ENCODE measurements at regions not wholly inside any gene's neighbourhood (a gene's known extent, or its start where the extent isn't known, plus 50 kb on each side); places are given as distances from the start of the nearest gene placed in this dataset.
A peak's percentile ranks its signal among the peaks of the same experiment; 100 is the strongest.

GRCh38 chr15:31866248-31866647 lies 164.1 kb upstream of the CHRNA7 start:
- H3K79me2 ChIP-seq (ENCODE audit: control insufficient read depth, insufficient read depth, low read length): no peaks in the 10 kb centered on the region
- no peak overlapping the region for H3K4me2 ChIP-seq (ENCODE audit: control insufficient read depth, insufficient read depth)
- H3K9me3 ChIP-seq (replicated peaks; ENCODE audit: control insufficient read depth, insufficient read depth, low read length): no peaks in the 10 kb centered on the region
- POLR2A ChIA-PET: no interaction called here
- DNase-seq (ENCODE audit: low read depth, low spot score) (no peak), FAIRE-seq (no peak), ATAC-seq (no peak)
- in situ Hi-C loops (cut with MboI): loop anchor here (5.0 kb wide), 1 partner anchor 209 kb away; no protein-coding TSS in a partner anchor
- peaks cover 0 to 6% of the 10 kb centered on the region in 2 experiments; a peak in 1 of 4 replicates for H3K27me3 ChIP-seq (replicated peaks in 1 of 2; ENCODE audit: control insufficient read depth in 2 of 2, insufficient read depth in 2 of 2, low read length in 1 of 2)
- no peaks in the 10 kb centered on the region for H4K20me1 ChIP-seq (ENCODE audit: control insufficient read depth, insufficient read depth)
- no peak overlapping the region for H3K9ac ChIP-seq (ENCODE audit: control insufficient read depth, insufficient read depth, low read length)
- H3K27ac ChIP-seq (ENCODE audit: control insufficient read depth, insufficient read depth): no peak overlapping the region
- intact Hi-C loops (cut with micrococcal nuclease; ENCODE audit: unreplicated experiment): loop anchor here (5.0 kb wide), 1 partner anchor 64 kb away; no protein-coding TSS in a partner anchor
- RAD21 ChIA-PET (ENCODE audit: unreplicated experiment): no interaction called here
- no peak overlapping the region for H3K4me3 ChIP-seq
- CTCF ChIA-PET: no interaction called here
- no peak for TF ChIP-seq LARP7 (IDR thresholded peaks at IDR 0.05)
- no peak for TF ChIP-seq MXI1 (IDR thresholded peaks at IDR 0.05; ENCODE audit: low read depth, low read length)
- TF ChIP-seq IRF5 (IDR thresholded peaks at IDR 0.05; ENCODE audit: borderline replicate concordance): no peak
- H3K36me3 ChIP-seq (ENCODE audit: control insufficient read depth in 2 of 2, insufficient read depth in 2 of 2, low read length in 1 of 2): no peaks in the 10 kb centered on the region
- BruUV-seq (replicated peaks): no TSS peak
- no peak overlapping the region for H2AFZ ChIP-seq (ENCODE audit: control insufficient read depth, low read depth, low read length)
- 2% methylated on average over 6 of the region's 6 CpGs for WGBS (ENCODE audit: insufficient coverage, insufficient replicate concordance, low lambda C conversion rate, missing lambda C conversion rate)
- SMC1A ChIA-PET (ENCODE audit: uncharacterized antibody, unreplicated experiment): no interaction called here
- H3K4me1 ChIP-seq (ENCODE audit: control insufficient read depth, insufficient read depth, low read length): no peaks in the 10 kb centered on the region

- RAD21 ChIA-PET (ENCODE audit: unreplicated experiment): interaction anchor here (0.7 to 1.0 kb wide), 2 partner anchors 10 to 377 kb away, joined by 4 read pairs; no protein-coding TSS in a partner anchor
- Histone ChIP-seq H3K27ac (ENCODE audit: control insufficient read depth, insufficient read depth) (no peak overlapping the region), H3K27me3 (replicated peaks in 1 of 2; ENCODE audit: control insufficient read depth in 2 of 2, insufficient read depth in 2 of 2, low read length in 1 of 2) (peaks cover 0 to 6% of the 10 kb centered on the region in 2 experiments; a peak in 2 of 4 replicates), H3K4me2 (ENCODE audit: control insufficient read depth, insufficient read depth) (no peak overlapping the region), H3K9me3 (replicated peaks; ENCODE audit: control insufficient read depth, insufficient read depth, low read length) (no peaks in the 10 kb centered on the region), H3K79me2 (ENCODE audit: control insufficient read depth, insufficient read depth, low read length) (no peaks in the 10 kb centered on the region), H3K4me1 (ENCODE audit: control insufficient read depth, insufficient read depth, low read length) (no peaks in the 10 kb centered on the region), H3K4me3 (no peak overlapping the region), H3K9ac (ENCODE audit: control insufficient read depth, insufficient read depth, low read length) (no peak overlapping the region), H2AFZ (ENCODE audit: control insufficient read depth, low read depth, low read length) (no peak overlapping the region), H4K20me1 (ENCODE audit: control insufficient read depth, insufficient read depth) (no peaks in the 10 kb centered on the region), H3K36me3 (ENCODE audit: control insufficient read depth in 2 of 2, insufficient read depth in 2 of 2, low read length in 1 of 2) (no peaks in the 10 kb centered on the region)
- WGBS (ENCODE audit: insufficient coverage, insufficient replicate concordance, low lambda C conversion rate, missing lambda C conversion rate): 22% methylated on average over 19 of the region's 24 CpGs
- in situ Hi-C loops (cut with MboI): loop anchor here (5.0 kb wide), 1 partner anchor 210 kb away; no protein-coding TSS in a partner anchor
- intact Hi-C loops (cut with micrococcal nuclease; ENCODE audit: unreplicated experiment): loop anchor here (2.0 to 5.0 kb wide), 2 partner anchors 65 to 219 kb away; no protein-coding TSS in a partner anchor
- CTCF ChIA-PET: interaction anchor here (0.9 to 1.5 kb wide), 4 partner anchors 10 to 215 kb away, joined by 3 to 7 read pairs (median 3); no protein-coding TSS in a partner anchor
- no TSS peak for BruUV-seq (replicated peaks)
- FAIRE-seq (no peak), ATAC-seq (peak; percentile 83), DNase-seq (ENCODE audit: low read depth, low spot score) (peak; percentile 11)
- POLR2A ChIA-PET: no interaction called here
- SMC1A ChIA-PET (ENCODE audit: uncharacterized antibody, unreplicated experiment): no interaction called here
- TF ChIP-seq DPF2 (IDR thresholded peaks at IDR 0.05) (no peak), RAD21 (IDR thresholded peaks at IDR 0.05; ENCODE audit: insufficient read depth, low read depth, low read length) (peak; percentile 92), TARDBP (IDR thresholded peaks at IDR 0.05; ENCODE audit: borderline replicate concordance) (no peak), ZNF207 (IDR thresholded peaks at IDR 0.05; ENCODE audit: borderline replicate concordance) (no peak), E4F1 (IDR thresholded peaks at IDR 0.05; ENCODE audit: borderline replicate concordance, partially characterized antibody) (no peak), SMC3 (IDR thresholded peaks at IDR 0.05; ENCODE audit: borderline replicate concordance, low read length) (peak; percentile 83), ZZZ3 (IDR thresholded peaks at IDR 0.05; ENCODE audit: control insufficient read depth, insufficient read length, low read depth) (no peak), JUND (IDR thresholded peaks at IDR 0.05; ENCODE audit: low read depth, low read length) (no peak)
Measured at GRCh38 chr15:31867536-31868442, 162.5 kb upstream of the CHRNA7 start.

Data from GM12878 (cell line).